Right hindlimb (tissue), 1 donor: ENCODE measurements at regions not wholly inside any gene's neighbourhood (a gene's known extent, or its start where the extent isn't known, plus 50 kb on each side); places are given as distances from the start of the nearest gene placed in this dataset.
"Not testable (repeated sequence)": the region's sequence is repeated elsewhere in the genome, so short reads cannot be mapped to it uniquely, and the experiment has no call there.

Source experiments
- DNase-seq: peaks from one replicate; pipeline ENCODE4 v3.0.0-alpha.2; 2018

DNA sequence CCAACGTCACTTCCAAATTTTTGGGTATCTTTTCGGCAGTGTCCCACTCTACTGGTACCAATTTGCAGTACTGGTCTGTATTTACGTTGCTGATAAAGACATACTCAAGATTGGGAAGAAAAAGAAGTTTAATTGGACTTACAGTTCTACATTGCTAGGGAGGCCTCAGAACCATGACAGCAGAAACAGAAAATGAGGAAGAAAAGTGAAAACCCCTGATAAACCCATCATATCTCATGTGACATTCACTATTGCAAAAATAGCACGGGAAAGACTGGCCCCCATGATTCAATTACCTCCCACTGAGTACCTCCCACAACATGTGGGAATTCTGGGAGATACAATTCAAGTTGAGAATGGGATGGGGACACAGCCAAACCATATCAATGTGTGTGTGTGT is 364.0 kb upstream of the KCND2 start:
- no peak for DNase-seq

DNA sequence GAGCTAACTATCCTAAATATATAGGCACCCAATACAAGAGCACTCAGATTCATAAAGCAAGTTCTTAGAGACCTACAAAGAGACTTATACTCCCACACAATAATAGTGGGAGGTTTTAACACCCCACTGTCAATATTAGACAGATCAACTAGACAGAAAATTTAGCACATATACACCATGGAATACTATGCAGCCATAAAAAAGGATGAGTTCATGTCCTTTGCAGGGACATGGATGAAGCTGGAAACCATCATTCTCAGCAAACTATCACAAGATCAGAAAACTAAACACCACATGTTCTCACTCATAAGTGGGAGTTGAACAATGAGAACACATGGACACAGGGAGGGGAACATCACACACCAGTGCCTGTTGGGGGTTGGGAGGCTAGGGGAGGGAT is 358.9 kb upstream of the KCND2 start:
- not testable (repeated sequence) for DNase-seq

DNA sequence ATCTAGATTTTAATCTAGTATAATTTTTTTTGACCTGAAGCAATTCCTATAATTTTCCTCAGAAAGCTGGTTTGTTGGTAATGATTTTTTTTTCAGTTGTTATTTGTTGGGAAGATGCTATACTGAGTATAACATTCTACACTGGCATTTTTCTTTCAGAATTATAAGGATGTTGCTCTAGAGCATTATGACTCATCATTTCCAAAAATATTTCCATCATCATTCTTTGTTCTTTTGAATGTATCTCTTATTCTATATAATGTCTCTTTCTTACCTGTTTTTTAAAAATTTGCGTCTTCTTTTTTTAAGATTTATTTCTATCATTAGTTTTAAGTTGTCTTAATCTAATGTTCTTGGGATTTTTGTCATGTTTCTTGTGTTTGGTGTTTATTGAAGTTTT is 356.5 kb upstream of the KCND2 start:
- no peak for DNase-seq

- no peak for DNase-seq
Observed at GRCh38 chr7:119918185-119918584, 354.8 kb upstream of the KCND2 start.

- no peak for DNase-seq
Observed at GRCh38 chr7:119919986-119920385, 353.0 kb upstream of the KCND2 start.

GRCh38 chr7:119925581-119926289 is 347.2 kb upstream of the KCND2 start:
- DNase-seq: no peak

GRCh38 chr7:119929891-119930290 is 343.1 kb upstream of the KCND2 start:
- DNase-seq: no peak

DNA sequence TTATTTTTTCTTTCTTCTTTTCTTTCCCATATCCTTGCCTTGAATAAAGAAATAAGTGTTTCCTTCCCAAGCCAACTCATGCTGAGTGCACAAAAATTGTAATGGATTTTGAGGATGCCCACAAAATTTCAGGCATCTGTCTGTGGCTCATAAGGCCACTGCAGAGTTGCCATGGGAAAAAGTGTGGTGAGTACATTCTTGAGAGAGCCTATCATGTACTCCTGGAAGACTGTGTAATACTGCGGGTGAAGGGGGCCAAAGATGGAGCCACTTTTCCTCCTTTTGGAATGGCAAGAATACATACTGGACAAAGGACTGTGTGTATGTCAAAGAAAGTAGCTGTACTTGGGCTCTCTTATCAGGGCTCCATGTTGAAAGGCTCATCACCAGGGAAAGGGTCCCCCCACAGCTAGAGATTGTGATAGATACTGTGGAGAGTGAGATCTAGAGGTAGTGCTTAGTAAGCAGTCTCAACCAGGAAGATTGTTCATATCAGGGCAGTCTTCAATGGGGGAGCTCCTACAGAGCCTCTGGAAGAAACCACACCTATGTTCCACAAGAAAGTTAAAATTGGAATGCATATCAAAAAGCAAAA is 341.6 kb upstream of the KCND2 start:
- no peak for DNase-seq

- DNase-seq: no peak
Observed at GRCh38 chr7:119935418-119936025, 337.5 kb upstream of the KCND2 start.

DNA sequence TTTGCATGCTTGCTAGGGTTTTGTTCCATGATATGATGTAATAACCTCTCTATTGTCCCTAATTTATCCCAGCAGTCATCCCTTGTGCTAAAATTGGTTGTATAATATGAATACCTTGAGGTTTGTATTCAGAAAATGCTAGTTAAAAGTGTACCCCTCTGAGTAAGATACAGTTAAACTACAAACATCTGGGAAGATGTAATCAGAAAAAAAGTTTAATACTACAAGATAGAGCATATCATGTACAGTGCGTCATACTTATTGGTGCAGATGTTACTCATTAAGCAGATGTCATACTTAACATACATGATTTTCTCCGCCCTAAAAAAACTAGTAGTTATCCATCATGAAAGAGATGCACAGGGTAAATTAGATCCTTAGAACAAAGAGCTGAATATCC is 336.1 kb upstream of the KCND2 start:
- no peak for DNase-seq

GRCh38 chr7:119937745-119938144 is 335.2 kb upstream of the KCND2 start:
- no peak for DNase-seq

DNA sequence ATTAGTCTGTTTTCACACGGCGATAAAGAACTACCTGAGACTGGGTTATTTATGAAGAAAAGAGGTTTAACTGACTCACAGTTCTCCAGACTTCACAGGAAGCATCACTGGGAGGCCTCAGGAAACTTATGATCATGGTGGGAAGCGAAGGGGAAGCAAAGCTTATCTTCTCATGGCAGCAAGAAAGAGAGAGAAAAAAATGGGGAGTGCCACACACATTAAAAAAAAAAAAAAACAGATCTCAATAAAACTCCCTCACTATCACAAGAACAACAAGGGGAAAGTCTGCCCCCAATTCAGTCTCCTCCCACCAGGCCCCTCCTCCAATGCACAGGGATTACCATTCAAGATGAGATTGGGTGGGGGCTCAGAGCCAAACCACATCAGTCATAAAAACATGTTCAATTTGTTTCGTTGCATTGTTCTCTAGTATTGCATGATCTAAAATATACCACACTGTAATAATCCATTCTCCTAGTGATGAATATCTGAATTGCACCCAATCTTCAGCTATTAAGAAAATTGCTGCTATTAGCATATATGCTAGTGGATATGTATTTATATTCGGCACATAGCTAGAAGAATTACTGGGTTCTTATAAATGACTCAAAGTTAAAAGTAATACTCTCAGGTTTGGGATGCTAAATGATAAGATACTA is 328.9 kb upstream of the KCND2 start:
- no peak for DNase-seq

DNA sequence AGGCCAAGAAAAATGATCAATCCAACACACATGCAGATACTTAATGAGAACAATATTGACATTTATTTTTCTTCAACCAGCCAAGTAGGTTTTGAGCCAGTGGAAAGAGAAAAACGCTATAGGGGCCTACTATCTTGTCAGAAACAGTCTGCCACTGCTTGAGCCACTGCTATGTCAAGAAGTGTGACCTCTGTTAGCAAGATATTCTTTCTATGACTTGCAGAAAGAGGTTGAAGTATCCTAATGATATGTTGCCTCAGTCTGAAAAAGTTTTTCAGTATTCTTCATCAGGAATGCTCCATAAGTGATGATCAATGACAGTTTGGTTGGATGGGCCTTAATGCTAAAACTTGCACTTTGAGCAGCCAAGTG is 328.4 kb upstream of the KCND2 start:
- DNase-seq: no peak

GRCh38 chr7:119945822-119946221 is 327.2 kb upstream of the KCND2 start:
- no peak for DNase-seq

GRCh38 chr7:119949053-119949452 is 323.9 kb upstream of the KCND2 start:
- no peak for DNase-seq

DNA sequence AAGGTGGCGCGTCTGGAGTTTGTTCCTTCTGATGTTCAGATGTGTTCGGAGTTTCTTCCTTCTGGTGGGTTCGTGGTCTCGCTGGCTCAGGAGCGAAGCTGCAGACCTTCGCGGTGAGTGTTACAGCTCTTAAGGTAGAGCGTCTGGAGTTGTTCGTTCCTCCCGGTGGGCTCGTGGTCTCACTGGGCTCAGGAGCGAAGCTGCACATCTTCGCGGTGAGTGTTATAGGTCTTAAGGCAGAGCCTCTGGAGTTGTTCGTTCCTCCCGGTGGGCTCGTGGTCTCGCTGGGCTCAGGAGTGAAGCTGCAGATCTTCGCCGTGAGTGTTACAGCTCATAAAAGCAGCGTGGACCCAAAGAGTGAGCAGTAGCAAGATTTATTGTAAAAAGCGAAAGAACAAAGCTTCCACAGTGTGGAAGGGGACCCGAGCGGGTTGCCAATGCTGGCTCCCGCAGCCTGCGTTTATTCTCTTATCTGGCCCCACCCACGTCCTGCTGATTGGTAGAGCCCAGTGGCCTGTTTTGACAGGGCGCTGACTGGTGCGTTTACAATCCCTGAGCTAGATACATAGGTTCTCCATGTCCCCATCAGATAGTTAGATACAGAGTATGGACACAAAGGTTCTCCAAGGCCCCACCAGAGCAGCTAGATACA is 322.5 kb upstream of the KCND2 start:
- DNase-seq: not testable (repeated sequence)

DNA sequence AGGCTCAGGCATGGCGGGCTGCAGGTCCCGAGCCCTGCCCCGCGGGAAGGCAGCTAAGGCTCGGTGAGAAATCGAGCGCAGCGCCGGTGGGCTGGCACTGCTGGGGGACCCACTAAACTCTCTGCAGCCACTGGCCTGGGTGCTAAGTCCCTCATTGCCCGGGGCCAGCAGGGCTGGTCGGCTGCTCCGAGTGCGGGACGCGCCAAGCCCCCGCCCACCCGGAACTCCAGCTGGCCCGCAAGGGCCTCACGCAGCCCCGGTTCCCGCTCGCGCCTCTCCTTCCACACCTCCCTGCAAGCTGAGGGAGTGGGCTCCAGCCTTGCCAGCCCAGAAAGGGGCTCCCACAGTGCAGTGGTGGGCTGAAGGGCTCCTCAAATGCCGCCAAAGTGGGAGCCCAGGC is 321.4 kb upstream of the KCND2 start:
- DNase-seq: not testable (repeated sequence)

DNA sequence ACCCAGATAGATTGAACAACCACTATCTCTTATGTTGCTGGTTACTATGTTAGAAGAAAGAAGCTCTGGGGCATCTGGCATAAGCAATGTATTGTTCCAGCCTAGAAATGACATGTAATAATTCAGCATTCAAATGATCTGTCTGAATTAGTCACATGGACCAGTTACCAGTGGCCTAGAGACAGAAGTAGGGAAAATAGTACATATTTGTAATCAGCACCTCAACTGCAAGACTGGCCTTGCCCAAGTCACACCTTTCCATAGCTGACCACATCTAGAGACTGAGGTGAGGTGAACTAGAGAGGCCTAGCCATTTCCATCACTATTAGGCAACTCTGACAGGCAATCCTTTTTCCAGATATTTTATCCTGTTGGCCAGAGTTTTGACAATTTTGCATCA is 315.6 kb upstream of the KCND2 start:
- DNase-seq: no peak

- DNase-seq: no peak
Observed at GRCh38 chr7:119959811-119960210, 313.2 kb upstream of the KCND2 start.

DNA sequence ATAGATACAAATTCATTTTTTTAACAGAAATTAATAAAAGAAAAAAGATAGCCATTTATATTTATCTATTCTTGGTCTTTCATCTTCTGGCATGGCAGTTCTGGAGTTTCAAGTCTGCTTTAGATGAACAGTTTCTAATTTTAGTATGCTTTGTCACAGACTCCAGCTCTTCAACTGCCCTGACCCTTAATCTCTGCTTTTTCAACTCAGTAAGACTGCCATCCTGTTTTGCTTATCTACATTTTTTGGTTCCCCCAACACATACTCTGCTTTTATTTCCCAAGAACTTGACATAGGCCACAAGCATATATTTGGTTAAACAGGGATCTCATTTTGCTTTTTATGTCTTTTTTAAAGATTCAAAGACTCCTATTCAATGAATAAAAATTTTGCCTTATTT is 309.3 kb upstream of the KCND2 start:
- DNase-seq: no peak

GRCh38 chr7:119964065-119964464 is 308.9 kb upstream of the KCND2 start:
- DNase-seq: no peak

DNA sequence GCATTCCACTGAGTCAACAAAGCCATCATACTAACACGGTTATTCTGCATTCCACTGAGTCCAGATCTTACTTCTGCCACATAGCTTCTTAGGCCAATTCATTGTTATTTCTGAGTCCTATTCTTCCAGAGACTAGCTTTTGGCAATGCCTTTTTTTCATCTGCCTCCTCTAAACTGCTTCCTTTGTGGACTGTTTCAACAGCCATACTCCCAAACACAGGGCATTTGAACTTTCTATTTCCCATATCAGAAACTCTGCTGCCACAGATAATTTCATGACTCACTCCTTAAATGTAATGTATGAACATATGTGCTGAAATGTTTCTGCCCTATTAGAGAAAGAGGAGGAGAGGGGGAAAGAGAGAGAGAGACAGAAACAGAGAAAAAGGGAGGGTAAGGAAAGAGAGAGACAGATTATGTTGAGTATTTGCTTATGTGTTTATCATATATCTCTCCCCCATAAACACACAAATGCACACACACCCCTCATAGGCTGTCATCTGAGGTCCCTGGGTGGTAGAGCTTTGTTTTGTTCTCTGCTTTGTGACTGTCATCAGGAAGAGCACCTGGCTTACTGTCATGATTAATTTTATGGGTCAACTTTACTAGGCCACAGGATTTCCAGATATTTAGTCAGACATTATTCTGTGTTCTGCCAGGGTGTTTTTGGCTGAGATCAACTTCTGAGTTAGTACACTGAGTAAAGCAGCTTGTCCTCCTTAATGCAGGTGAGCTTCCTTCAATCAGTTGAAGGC is 308.0 kb upstream of the KCND2 start:
- DNase-seq: no peak

DNA sequence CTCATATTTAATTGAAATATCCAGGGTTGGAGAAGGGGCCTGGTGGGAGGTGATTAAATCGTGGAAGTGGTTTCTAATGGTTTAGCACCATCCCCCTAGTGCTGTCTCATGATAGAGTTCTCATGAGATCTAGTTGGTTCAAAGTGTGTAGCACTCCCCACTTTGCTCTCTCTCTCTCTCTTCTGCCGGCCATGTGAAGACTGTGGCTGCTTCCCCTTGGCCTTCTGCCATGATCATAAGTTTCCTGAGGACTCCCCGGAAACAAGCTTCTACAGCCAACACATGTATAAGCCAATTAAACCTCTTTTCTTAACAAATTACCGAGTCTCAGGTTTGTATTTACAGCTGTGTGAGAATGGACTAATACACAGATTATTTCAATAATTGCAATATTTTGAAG is 305.8 kb upstream of the KCND2 start:
- no peak for DNase-seq
